ENCODE measurements at regions not wholly inside any gene's neighbourhood (a gene's known extent, or its start where the extent isn't known, plus 50 kb on each side); places are given as distances from the start of the nearest gene placed in this dataset.
"Not testable (repeated sequence)": the region's sequence is repeated elsewhere in the genome, so short reads cannot be mapped to it uniquely, and the experiment has no call there.

- Histone ChIP-seq H3K27ac (replicated peaks) (no peak overlapping the region), H3K27me3 (ENCODE audit: insufficient read depth, poor library complexity, severe bottlenecking) (no peaks in the 10 kb centered on the region), H3K4me3 (replicated peaks; ENCODE audit: insufficient read depth, low read length) (no peak overlapping the region)
- no peak for TF ChIP-seq REST (IDR thresholded peaks at IDR 0.05; ENCODE audit: insufficient replicate concordance, low read depth)
- TF ChIP-seq POLR2AphosphoS5 (IDR thresholded peaks at IDR 0.05; ENCODE audit: low read depth): no peak
- TF ChIP-seq SPI1 (IDR thresholded peaks at IDR 0.05; ENCODE audit: borderline replicate concordance, low read depth): no peak
- no peak for TF ChIP-seq GABPA (IDR thresholded peaks at IDR 0.05; ENCODE audit: low read depth)
- TF ChIP-seq CTCF (IDR thresholded peaks at IDR 0.05; ENCODE audit: insufficient read depth, low read length): no peak
- DNase-seq (ENCODE audit: low read depth in 1 of 2, low spot score in 1 of 2): no peak
Measured at GRCh38 chr3:65005486-65005885, 317.7 kb upstream of the ADAMTS9 start.

- DNase-seq (ENCODE audit: low read depth in 1 of 2, low spot score in 1 of 2): no peak
- H3K4me3 ChIP-seq (replicated peaks; ENCODE audit: insufficient read depth, low read length): no peak overlapping the region
- H3K27me3 ChIP-seq (ENCODE audit: insufficient read depth, poor library complexity, severe bottlenecking): no peaks in the 10 kb centered on the region
- TF ChIP-seq CTCF (IDR thresholded peaks at IDR 0.05; ENCODE audit: insufficient read depth, low read length) (no peak), REST (IDR thresholded peaks at IDR 0.05; ENCODE audit: insufficient replicate concordance, low read depth) (no peak), POLR2AphosphoS5 (IDR thresholded peaks at IDR 0.05; ENCODE audit: low read depth) (no peak), SPI1 (IDR thresholded peaks at IDR 0.05; ENCODE audit: borderline replicate concordance, low read depth) (no peak), GABPA (IDR thresholded peaks at IDR 0.05; ENCODE audit: low read depth) (no peak)
- H3K27ac ChIP-seq (replicated peaks): no peak overlapping the region
Measured at GRCh38 chr3:65004795-65005295, 317.0 kb upstream of the ADAMTS9 start.

- H3K27ac ChIP-seq (replicated peaks): no peak overlapping the region
- H3K27me3 ChIP-seq (ENCODE audit: insufficient read depth, poor library complexity, severe bottlenecking): no peaks in the 10 kb centered on the region
- no peak for DNase-seq (ENCODE audit: low read depth in 1 of 2, low spot score in 1 of 2)
- H3K4me3 ChIP-seq (replicated peaks; ENCODE audit: insufficient read depth, low read length): no peak overlapping the region
- TF ChIP-seq POLR2AphosphoS5 (IDR thresholded peaks at IDR 0.05; ENCODE audit: low read depth) (no peak), CTCF (IDR thresholded peaks at IDR 0.05; ENCODE audit: insufficient read depth, low read length) (no peak), GABPA (IDR thresholded peaks at IDR 0.05; ENCODE audit: low read depth) (no peak), SPI1 (IDR thresholded peaks at IDR 0.05; ENCODE audit: borderline replicate concordance, low read depth) (no peak), REST (IDR thresholded peaks at IDR 0.05; ENCODE audit: insufficient replicate concordance, low read depth) (no peak)
Measured at GRCh38 chr3:65004306-65004705, 316.5 kb upstream of the ADAMTS9 start.

- H3K27me3 ChIP-seq (ENCODE audit: insufficient read depth, poor library complexity, severe bottlenecking); H3K27ac ChIP-seq (replicated peaks): not testable (repeated sequence)
Measured at GRCh38 chr3:65001119-65001518, 313.3 kb upstream of the ADAMTS9 start.

More at GRCh38 chr3:65001119-65001518, 313.3 kb upstream of the ADAMTS9 start:
- not testable (repeated sequence) for H3K4me3 ChIP-seq (replicated peaks; ENCODE audit: insufficient read depth, low read length); DNase-seq (ENCODE audit: low read depth in 1 of 2, low spot score in 1 of 2)

All from HL-60 (cell line).